HG03108 (cell line): ENCODE measurements at regions not wholly inside any gene's neighbourhood (a gene's known extent, or its start where the extent isn't known, plus 50 kb on each side); places are given as distances from the start of the nearest gene placed in this dataset.

Source experiments
- ATAC-seq: cut with Tn5 transposase; IDR thresholded peaks from one replicate; pipeline ENCODE4 v1.9.1; 2021; ENCODE audit warnings: moderate library complexity; ENCODE audit not compliant: unreplicated experiment

DNA sequence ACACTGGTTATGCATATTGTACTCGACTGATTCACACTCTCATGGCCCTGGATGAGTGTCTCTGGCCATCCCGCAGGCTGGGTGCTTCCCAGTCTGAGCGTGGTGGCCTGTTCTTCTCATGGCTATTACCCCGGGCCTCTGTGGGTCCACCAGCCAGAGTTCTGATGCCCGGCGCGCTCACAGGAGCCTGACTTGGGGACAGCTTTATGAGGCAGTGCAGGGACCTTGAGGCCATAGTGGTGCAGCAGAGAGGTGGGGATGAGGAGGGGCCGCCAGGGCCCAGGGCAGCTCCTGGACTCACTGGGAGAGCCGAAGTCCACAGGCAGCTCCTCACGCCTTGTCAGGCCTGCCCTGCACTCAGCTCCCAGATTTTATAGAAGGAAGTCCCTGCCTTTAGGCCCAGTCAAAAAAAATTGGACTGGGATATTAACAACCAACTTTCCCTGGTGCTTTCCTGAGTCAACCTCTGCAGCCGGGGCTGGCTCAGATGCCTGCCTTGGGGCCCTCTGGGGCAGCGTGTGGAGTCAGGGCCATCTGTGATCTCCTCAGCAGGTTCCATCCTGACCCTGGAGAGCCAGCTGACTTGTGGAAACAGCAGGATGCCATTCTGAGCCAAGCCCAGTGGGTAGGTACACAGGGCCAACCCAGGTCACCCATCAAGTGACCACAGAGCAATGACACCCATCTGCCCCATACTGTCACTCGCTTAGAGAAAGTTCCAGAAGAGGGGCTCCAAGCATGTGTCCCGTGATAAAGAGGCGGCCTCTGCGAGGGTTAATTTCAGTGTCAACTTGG is 89.4 kb upstream of the DIO3 start:
- ATAC-seq: no peak

DNA sequence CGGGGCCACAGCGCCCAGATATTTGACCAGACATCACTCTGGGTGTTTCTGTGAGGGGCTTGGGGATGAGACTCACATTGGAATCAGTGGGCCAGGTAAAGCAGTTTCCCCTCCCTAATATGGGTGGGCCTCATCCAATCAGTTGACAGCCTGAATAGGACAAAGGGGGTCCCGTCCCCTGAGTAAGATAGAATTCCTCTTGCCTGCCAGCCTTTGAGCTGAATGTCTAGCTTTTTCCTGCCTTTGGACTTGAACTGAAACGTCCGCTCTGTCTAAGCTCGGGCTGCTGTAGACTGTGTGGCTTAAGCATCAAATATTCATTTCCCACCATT is 88.8 kb upstream of the DIO3 start:
- no peak for ATAC-seq

DNA sequence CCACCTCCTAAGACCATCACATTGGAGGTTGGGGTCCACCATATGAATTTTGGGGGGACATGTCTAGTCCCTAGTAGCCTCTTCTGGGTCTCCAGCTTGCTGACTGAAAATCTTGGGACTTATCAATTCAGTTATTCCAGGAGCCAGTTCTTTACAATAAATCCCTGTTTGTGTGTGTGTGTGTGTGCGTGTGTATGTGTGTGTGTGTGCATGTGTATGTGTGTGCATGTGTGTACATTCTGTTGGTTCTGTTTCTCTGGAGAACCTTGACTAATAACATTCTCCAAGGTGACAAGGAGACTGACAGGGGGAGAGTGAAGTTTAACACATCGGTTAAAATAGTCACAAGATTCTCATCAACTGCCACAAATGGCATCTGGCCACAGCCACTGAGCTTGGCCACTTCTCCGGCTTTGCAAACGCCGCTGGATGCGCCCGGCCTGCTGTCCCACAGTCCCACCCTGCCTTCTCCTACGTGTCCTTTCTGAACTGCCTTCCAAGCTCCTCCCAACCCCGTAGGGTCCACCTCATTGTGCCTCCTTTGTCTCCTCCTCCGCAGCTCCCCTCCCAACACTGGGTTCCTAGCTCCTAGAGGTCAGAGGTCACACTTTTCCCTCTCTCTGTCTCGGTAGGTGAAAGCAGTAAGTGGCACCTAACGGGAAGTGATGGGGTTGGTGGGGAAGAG is 88.1 kb upstream of the DIO3 start:
- no peak for ATAC-seq

DNA sequence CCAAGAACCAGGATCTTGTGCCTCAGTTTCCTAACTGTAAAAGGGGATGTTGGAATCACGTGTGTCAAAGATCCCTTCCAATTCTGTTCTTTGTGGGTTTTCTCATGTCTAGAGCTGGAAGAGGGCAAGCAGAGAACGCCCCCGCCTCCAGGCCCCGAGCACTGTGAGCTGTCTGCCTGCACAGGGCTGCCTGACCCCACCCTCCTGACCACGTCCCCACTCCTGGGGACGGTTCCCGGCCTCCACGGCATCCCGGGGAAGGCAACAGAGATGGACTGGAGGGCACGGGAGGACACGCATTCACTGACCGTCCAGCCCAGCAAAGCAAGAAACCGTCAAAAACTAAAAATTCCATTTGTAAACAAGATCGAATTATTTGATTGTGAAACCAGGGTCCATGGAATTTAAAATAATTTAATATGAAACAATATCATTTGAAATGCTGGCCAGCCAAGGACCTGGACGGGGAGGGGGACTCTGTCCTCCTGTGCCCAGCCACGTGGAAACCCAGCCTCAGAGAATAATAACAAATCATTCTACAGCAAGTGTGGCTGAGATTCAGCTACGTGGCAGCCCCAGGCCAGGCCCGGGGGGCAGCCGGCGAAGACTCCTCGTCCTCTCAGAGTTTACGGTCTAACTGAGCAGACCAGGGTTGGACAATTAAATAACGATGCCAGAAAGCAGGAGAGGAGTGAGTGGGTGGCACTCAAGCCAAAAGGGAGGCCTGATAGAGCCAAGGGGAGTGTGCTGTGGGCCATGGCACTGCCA is 87.3 kb upstream of the DIO3 start:
- no peak for ATAC-seq

DNA sequence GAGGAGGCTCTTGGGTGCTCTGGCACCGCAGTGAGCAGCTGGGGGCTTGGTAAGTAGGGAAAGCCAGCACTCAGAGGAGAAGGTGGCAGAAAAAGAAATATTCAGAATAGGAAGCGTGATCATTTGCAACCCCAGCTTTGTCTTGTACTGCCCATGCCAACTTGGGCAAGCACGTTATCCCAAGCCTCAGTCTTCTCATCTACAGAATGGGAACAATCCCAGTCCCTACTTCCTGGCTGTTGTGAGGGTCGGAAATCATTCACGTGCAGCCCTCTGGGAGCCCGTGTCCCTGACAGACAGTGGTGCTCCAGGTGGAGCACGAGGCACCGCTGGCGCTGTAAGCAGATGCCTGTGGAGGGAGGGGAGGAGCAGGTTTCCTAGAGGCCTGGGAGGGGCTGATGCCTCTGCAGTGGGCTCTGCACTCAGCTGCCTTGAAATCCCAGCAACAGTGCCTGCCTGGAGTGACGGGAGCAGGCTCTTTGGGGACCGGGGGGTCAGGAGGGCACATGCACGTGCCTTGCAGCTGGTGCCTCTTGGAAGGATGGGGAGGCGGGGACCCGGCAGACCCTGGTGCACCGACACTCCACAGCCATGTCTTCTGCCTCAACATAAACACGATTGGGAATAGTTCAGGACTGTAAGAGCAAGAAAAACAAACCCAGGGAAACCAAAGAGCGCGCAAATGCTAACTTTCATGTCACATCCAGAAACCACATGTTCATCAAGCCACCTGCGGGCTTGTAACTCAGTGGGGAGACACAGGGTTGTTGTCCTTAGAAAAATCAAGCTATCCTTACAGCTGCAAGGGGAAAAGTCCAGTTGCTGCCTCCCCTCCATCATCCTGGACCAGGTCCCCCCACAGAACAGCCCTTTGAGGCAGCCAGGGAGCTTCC is 86.5 kb upstream of the DIO3 start:
- ATAC-seq: no peak

DNA sequence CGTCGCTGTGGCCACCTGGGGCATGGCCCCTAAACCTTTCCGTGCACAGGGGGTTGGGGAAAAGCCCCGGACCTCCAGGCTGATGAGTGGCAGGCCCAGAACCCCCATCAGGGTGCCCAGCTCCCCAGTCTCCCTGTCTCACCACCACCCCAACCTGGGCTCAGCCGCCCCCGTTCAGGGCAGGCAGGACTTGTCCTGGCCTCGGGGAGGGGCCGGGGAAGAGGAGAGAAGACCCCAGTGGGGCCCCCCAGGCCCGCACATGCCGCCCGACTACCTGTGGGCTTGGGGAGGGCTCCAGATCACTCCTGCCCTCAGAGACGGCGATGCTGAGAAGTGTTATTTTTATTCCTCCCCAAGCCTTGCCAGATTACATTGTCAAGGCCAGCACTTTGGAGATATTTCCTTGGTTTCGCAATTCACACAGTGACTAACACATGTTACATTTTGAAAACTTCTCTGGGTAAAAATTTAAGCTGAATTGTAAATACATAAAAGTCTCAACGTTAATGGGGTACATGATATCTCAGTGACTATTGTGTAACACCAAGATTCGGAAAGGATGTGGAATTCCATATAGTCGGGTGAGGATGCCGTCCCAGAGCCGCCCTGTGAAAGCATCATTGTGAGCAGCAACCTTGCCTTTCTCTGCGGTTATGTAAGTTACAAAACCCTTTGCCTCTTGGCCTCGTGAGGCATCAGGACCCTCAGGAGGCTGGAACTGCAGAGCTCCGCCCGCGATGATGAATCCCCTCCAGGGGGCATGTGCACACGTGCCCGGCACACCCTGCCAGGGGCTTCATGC is 85.6 kb upstream of the DIO3 start:
- ATAC-seq: no peak

DNA sequence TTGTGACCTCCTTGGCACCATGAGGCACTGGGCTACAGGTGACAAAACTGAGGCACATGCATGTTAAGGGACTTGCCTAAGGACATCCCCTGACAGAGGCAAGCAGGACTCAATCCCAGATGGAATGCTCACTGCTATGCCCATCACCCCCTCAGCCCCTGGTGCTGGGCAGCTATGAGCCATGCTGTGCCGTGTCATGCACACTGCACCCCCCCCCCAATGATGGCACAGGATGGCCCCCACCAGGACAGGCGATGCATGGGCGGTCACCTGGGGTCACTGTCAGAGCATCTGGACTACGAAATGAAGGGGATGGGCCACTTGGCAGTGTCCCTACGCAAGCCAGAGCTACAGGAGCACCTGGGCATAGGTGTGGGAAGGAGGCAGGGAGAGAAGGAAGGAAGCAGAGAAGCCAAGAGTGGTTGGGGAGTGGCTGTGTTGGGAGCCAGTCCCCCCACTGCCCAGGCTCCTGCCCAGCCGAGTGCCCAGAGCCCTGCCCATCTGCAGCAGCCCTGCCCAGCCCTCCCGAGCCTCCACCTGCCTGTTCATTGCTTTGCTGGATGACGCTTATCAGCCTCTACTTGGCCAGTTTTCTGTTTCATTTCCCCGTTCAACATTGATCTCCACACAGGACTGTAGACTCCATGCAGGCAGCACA is 84.9 kb upstream of the DIO3 start:
- ATAC-seq: no peak

DNA sequence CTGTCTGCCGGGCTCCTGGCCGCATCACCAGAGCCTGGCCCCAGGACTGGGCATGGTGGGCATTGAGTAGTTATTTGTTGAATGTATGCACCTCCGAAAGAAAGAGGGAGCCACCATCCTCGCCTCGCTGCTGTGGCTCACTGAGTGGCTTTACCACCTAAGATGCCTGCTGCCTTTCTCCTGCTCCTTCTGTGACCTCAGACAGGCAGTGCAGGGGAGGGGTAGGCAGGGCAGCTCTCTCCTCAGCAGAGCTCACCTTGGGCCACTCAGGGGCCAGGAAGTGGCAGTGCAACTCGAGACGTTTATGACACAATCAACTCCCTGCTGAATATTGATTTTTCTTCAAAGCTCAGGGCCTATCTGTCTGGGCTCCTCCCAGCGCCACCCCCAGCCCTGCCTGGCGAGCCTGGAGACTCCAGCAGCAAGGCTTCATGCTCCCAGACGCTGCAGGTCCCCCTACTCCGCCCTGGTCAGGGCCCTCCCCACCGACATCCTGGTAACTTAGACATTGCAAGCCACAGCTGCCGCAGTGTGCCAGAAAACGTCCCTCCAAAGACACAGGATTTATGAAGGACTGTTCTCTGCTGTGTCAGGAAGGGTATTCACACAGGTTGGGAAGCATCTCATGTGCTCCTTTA is 84.3 kb upstream of the DIO3 start:
- no peak for ATAC-seq

DNA sequence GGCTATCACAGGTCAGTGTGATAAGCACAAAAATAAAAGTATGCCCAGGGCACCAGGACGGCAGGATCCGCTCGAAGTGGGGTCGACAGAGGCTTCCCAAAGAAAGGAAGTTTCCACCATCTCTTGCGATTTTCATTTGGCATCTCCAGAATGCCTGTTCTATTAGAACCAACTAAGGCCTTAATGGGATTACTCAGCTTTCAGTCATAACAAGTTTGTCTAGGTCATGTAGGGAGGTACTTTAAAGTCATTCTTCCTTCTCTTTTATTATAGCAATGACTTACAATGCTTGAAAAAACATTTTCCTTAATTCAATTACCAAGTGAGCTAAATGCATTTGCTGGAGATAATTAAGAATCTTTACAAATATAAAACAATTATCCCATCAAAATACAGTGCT is 83.6 kb upstream of the DIO3 start:
- no peak for ATAC-seq

DNA sequence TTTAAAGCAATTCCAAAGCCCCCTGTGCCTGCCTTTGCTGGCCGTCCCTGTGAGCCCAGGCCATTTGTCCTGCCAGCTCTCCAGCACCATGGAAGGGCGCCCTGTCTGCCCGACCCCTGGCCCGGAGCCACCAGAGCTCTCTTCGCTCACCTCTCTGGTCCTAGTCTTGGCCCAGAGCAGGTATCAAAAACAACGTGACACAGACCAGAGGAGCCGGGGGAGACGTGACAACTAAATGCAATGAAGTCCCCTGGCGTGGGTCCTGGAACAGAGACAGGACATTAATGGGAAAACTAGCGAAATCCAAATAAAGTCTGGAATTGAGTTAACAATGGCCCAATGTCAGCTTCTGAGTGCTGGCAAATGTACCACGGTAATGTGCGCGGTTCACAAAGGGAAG is 83.2 kb upstream of the DIO3 start:
- no peak for ATAC-seq

DNA sequence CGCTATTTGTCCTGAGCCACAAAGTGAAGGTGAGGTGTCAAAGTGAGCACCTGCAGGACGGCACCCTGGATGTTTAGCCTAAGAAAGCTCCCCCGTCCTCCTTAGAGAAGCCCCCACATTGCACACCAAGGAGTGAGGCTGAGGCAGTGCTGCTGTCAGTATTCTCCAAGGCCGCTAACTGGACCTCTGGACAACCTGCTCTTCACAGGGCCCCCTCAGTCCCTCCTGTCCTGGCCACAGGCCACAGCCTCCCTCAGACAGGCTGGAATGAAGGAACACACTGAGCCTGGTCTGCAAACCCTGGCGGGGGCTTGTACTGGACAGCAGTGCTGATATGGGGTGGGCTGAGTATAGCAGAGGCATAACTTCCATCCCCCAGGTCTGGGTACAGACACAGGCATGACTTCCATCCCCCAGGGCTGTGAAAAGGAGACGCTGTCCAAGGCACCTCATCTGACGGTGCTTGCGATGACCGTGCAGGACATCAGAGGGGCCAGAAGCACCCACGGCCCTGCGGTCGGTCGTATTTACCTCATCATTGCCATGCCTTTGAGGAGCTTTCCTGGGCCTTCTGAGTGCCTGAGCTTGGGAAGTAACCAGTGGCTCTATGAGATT is 82.4 kb upstream of the DIO3 start:
- ATAC-seq: no peak

DNA sequence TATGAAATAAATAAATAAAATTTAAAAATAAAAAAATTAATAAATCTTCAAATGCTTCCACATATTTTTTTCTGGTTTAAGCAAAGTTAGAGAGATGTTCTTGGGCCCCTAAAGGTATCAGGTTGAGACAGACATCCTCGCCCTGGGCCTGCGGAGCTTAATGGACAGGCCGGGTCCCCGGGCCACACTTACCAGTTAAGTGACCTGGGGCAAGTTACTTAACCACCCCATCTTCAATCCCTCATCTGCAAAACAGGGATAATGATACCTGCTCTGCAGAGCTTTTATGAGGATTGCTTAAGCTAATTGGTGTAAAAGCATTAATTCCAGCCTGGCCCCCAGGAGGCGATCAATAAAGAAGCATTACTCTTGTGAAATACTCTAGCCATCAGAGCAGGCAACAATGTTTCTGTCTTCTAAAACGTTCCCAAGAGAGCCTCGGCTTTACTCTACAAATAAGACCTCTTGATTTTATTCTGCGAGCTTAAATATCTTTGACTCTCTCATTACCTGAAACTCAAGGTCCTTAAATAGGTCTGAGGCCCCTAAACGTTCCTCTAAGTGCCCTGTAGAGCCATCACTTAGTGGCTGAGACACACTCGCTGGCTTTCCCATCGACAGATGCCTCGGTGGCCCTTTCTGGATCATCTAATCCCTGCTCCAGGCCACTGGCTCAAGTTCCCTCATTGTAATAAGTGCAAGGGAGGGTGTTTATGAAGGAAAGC is 81.1 kb upstream of the DIO3 start:
- ATAC-seq: no peak

DNA sequence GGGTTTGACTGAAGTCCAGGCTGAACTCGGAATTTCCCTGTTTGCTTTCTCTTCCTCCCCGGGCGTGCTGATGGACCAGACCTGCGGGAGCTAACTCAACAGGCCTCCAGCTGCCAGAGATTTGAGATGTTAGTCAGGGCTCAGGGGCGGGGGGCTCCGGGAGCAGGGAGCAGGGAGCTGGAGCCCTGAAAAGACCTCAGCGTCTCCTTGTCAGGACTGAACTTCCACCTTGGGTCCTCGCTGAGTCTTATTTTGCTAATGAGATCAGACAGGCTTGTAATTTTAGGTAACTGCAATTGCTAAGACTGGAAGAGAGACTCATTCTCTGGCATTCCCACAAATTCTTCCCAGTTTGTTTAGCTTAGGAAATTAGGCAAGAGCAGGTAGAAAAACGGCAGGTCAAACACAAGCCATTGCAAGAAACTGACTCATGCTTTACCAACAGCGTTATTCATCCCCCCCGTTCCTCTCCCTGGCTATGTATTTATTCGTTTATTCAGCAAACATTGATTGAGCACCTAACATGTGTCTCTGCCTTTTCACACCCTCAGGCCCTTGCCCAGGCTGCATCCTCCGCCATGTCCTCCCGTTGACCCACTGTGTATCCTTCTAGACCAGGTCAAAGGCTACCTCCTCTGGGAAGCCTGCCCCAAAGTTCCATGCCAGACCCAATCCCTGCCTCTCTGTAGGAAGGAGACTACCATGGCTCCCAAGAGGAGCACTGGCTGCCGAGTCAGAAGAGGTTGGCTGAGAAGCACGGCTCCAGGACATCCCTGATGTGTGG is 80.4 kb upstream of the DIO3 start:
- ATAC-seq: no peak

DNA sequence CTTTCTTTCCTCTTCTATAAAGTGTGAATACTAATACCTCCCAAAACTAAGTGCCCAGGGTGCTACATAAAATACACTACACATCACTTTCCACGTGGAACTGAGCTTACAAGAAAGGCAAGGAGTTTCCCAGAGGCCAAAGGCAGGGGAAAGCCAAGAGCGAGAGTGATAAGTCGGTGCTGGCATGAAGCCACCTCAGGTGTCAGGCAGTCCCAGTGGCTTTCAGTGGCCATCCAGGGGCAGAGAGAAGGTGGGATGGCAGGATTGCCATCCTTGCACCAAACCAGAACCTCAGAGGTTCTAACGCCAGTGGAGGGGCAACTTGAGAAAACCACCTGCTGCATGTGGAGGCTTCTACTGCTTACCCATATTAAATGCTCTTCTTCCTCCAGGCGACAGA is 79.7 kb upstream of the DIO3 start:
- no peak for ATAC-seq

DNA sequence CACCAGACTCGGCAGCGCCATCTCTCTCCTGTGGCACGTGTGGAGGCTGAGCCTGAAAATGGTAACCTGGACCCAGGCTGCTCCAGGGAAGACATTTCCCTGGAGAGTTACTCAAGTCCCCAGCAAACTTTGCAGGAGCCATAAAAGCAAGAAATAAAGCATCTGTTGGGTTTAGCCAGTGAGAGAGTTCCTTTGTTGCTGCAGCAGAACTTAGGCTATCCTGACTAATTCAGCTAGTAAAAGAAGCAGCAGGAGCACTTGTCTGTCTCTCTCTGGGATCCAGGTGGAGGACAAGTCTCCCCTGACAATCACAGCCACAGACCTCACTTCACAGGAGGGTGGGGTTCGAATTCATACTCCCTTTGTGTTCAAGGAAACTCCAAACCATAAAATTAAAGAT is 79.2 kb upstream of the DIO3 start:
- no peak for ATAC-seq

DNA sequence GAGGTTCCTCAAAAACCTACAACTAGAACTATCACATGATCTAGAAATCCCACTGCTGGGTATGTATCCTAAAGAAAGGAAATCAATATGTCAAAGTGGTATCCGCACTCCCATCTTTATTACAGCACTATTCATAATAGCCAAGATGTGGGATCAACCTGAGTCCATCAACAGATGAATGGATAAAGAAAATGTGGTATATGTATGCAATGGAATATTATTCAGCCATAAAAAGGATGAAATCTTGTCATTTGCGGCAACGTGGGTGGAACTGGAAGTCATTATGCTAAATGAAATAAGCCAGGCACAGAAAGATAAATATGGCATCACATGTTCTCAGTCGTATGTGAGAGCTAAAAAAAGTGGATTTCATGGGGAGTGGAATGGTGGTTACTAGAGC is 77.5 kb upstream of the DIO3 start:
- ATAC-seq: no peak

DNA sequence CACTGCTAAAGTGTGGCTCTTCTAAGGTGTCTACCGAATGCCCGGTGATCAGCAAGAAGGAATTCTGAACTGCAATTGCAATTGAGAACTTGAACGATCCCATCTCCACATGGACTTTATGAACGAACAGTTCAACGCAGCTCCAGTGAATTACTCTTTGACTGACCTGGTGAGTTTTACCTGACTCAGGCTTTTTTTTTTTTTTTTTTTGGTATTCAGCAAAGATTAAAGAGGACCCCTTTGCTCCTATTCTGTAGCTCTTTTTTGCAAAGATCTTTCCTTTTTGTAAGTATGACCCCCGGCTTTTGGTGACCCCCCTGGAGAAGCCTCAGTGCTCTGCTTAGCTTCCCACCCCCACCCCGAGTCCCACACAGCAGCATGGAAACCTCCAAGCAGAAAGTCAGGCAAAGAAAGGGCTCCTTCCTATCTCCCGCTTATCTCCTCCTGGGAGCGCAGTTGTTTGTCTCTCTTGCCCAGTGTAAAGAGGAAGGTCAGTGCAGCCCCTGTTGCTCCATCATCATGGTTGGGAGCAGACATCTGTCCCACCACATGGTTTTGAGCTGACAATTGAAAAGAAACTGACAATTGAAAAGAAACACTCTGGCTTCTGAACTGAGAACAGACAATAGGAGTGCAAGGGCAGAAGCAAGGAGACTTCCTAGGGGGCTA is 72.1 kb upstream of the DIO3 start:
- no peak for ATAC-seq
